ENCODE measurements at regions not wholly inside any gene's neighbourhood (a gene's known extent, or its start where the extent isn't known, plus 50 kb on each side); places are given as distances from the start of the nearest gene placed in this dataset.

GRCh38 chr6:170232186-170233002 is 58.5 kb downstream of the DLL1 start:
- FAIRE-seq = no peak
- peak; percentile 19 for DNase-seq (ENCODE audit: insufficient read length, low spot score)
- no peak for TF ChIP-seq POLR2A (IDR thresholded peaks at IDR 0.05; ENCODE audit: low read depth, low read length)

- TF ChIP-seq POLR2A (IDR thresholded peaks at IDR 0.05; ENCODE audit: low read depth, low read length) = no peak
- FAIRE-seq = no peak
- DNase-seq (ENCODE audit: insufficient read length, low spot score) = no peak
These were observed 59.3 kb downstream of the DLL1 start for GRCh38 chr6:170231293-170232185.

- no peak for DNase-seq (ENCODE audit: insufficient read length, low spot score)
- no peak for TF ChIP-seq POLR2A (IDR thresholded peaks at IDR 0.05; ENCODE audit: low read depth, low read length)
- FAIRE-seq = no peak
These were observed 60.2 kb downstream of the DLL1 start for GRCh38 chr6:170230520-170231292.

GRCh38 chr6:170229851-170230519 is 60.9 kb downstream of the DLL1 start:
- TF ChIP-seq POLR2A (IDR thresholded peaks at IDR 0.05; ENCODE audit: low read depth, low read length) = no peak
- no peak for DNase-seq (ENCODE audit: insufficient read length, low spot score)
- FAIRE-seq = no peak

- TF ChIP-seq POLR2A (IDR thresholded peaks at IDR 0.05; ENCODE audit: low read depth, low read length) = no peak
- no peak for DNase-seq (ENCODE audit: insufficient read length, low spot score)
- FAIRE-seq = no peak
These were observed 61.5 kb downstream of the DLL1 start for GRCh38 chr6:170229396-170229795.

- FAIRE-seq = no peak
- no peak for TF ChIP-seq POLR2A (IDR thresholded peaks at IDR 0.05; ENCODE audit: low read depth, low read length)
These were observed 62.0 kb downstream of the DLL1 start for GRCh38 chr6:170228946-170229310.

GRCh38 chr6:170227996-170228945 is 62.6 kb downstream of the DLL1 start:
- FAIRE-seq (no peak), DNase-seq (ENCODE audit: insufficient read length, low spot score) (no peak)
- no peak for TF ChIP-seq POLR2A (IDR thresholded peaks at IDR 0.05; ENCODE audit: low read depth, low read length)

More at GRCh38 chr6:170228946-170229310, 62.0 kb downstream of the DLL1 start:
- DNase-seq (ENCODE audit: insufficient read length, low spot score) = no peak

GRCh38 chr6:170227521-170227983 is 63.3 kb downstream of the DLL1 start:
- DNase-seq (ENCODE audit: insufficient read length, low spot score) = peak; percentile 24
- TF ChIP-seq POLR2A (IDR thresholded peaks at IDR 0.05; ENCODE audit: low read depth, low read length) = no peak
- FAIRE-seq = no peak

GRCh38 chr6:170226647-170227046 is 64.2 kb downstream of the DLL1 start:
- TF ChIP-seq POLR2A (IDR thresholded peaks at IDR 0.05; ENCODE audit: low read depth, low read length) = no peak
- FAIRE-seq (no peak), DNase-seq (ENCODE audit: insufficient read length, low spot score) (no peak)

GRCh38 chr6:170225852-170226417 is 64.9 kb downstream of the DLL1 start:
- no peak for TF ChIP-seq POLR2A (IDR thresholded peaks at IDR 0.05; ENCODE audit: low read depth, low read length)
- no peak for FAIRE-seq
- DNase-seq (ENCODE audit: insufficient read length, low spot score) = no peak

- DNase-seq (ENCODE audit: insufficient read length, low spot score) = peak; percentile 62
- FAIRE-seq = no peak
- no peak for TF ChIP-seq POLR2A (IDR thresholded peaks at IDR 0.05; ENCODE audit: low read depth, low read length)
These were observed 65.9 kb downstream of the DLL1 start for GRCh38 chr6:170224694-170225660.
